ENCODE measurements at regions not wholly inside any gene's neighbourhood (a gene's known extent, or its start where the extent isn't known, plus 50 kb on each side); places are given as distances from the start of the nearest gene placed in this dataset.

- H3K36me3 ChIP-seq (ENCODE audit: control insufficient read depth, insufficient read depth, low read length): no peaks in the 10 kb centered on the region
- H3K27me3 ChIP-seq (ENCODE audit: control insufficient read depth, insufficient read depth, low read length): no peaks in the 10 kb centered on the region
- H3K9me3 ChIP-seq (ENCODE audit: control insufficient read depth, insufficient read depth, low read depth, low read length): no peaks in the 10 kb centered on the region
- peaks cover 3% of the 10 kb centered on the region; the same call in 1 of the 2 replicates for H3K4me1 ChIP-seq (ENCODE audit: control insufficient read depth, insufficient read depth, low read length)
- H3K9ac ChIP-seq (ENCODE audit: low read length): no peak overlapping the region
- no peak overlapping the region for H3K27ac ChIP-seq (ENCODE audit: low read depth, low read length)
- H3K4me3 ChIP-seq (ENCODE audit: low read depth, low read length): no peak overlapping the region
These were observed 161.1 kb downstream of the NUP210 start for GRCh38 chr3:13258986-13259514.

GRCh38 chr3:13258280-13258679 is 161.8 kb downstream of the NUP210 start:
- Histone ChIP-seq H3K27ac (ENCODE audit: low read depth, low read length) (no peak overlapping the region), H3K4me1 (ENCODE audit: control insufficient read depth, insufficient read depth, low read length) (peaks cover 3% of the 10 kb centered on the region; the same call in 1 of the 2 replicates), H3K27me3 (ENCODE audit: control insufficient read depth, insufficient read depth, low read length) (no peaks in the 10 kb centered on the region), H3K9me3 (ENCODE audit: control insufficient read depth, insufficient read depth, low read depth, low read length) (no peaks in the 10 kb centered on the region), H3K9ac (ENCODE audit: low read length) (no peak overlapping the region), H3K4me3 (ENCODE audit: low read depth, low read length) (no peak overlapping the region), H3K36me3 (ENCODE audit: control insufficient read depth, insufficient read depth, low read length) (no peaks in the 10 kb centered on the region)

DNA sequence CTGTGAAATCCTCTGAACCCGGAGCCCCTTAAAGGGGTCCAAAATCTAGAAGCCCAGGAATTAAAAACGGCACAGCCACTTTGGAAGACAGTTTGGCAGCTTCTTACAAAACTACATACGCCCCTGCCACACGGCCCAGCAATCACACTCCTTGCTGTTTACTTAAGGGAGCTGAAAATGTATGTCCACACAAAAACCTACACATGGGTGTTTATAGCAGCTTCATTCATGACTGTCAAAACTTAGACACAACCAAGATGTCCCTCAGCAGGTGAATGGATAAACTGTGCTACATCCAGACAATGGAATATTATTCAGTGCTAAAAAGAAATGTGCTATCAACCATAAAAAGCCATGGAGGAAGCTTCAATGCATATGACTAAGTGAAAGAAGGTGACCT is 162.5 kb downstream of the NUP210 start:
- H3K4me3 ChIP-seq (ENCODE audit: low read depth, low read length): no peak overlapping the region
- H3K4me1 ChIP-seq (ENCODE audit: control insufficient read depth, insufficient read depth, low read length): no peaks in the 10 kb centered on the region
- H3K36me3 ChIP-seq (ENCODE audit: control insufficient read depth, insufficient read depth, low read length): no peaks in the 10 kb centered on the region
- no peak overlapping the region for H3K27ac ChIP-seq (ENCODE audit: low read depth, low read length)
- no peaks in the 10 kb centered on the region for H3K9me3 ChIP-seq (ENCODE audit: control insufficient read depth, insufficient read depth, low read depth, low read length)
- no peak overlapping the region for H3K9ac ChIP-seq (ENCODE audit: low read length)
- H3K27me3 ChIP-seq (ENCODE audit: control insufficient read depth, insufficient read depth, low read length): no peaks in the 10 kb centered on the region

DNA sequence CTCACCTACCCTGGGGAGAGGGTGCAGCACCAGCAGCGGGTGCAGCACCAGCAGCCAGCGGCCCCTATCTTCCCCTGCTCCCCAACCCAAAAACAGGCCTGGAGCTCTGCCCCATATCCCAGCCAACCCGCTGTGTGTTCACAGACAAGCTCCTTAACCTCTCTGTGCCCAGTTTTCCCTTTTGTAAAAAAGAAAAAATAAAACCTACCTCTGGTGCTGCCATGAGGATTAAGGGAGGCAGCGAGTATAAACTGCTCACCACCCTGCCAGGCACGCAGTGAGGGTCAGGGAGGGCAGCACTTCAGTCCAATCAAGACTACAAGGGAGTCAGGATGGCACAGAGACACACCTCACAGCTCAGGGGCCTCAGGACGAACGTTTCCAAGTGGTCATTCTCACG is 163.3 kb downstream of the NUP210 start:
- Histone ChIP-seq H3K27ac (ENCODE audit: low read depth, low read length) (no peak overlapping the region), H3K9ac (ENCODE audit: low read length) (no peak overlapping the region), H3K27me3 (ENCODE audit: control insufficient read depth, insufficient read depth, low read length) (no peaks in the 10 kb centered on the region), H3K36me3 (ENCODE audit: control insufficient read depth, insufficient read depth, low read length) (no peaks in the 10 kb centered on the region), H3K4me3 (ENCODE audit: low read depth, low read length) (no peak overlapping the region), H3K9me3 (ENCODE audit: control insufficient read depth, insufficient read depth, low read depth, low read length) (no peaks in the 10 kb centered on the region), H3K4me1 (ENCODE audit: control insufficient read depth, insufficient read depth, low read length) (no peaks in the 10 kb centered on the region)

GRCh38 chr3:13254028-13254951 is 165.8 kb downstream of the NUP210 start:
- no peaks in the 10 kb centered on the region for H3K4me1 ChIP-seq (ENCODE audit: control insufficient read depth, insufficient read depth, low read length)
- H3K9me3 ChIP-seq (ENCODE audit: control insufficient read depth, insufficient read depth, low read depth, low read length): no peaks in the 10 kb centered on the region
- H3K27me3 ChIP-seq (ENCODE audit: control insufficient read depth, insufficient read depth, low read length): no peaks in the 10 kb centered on the region

GRCh38 chr3:13253208-13253937 is 166.7 kb downstream of the NUP210 start:
- Histone ChIP-seq H3K36me3 (ENCODE audit: control insufficient read depth, insufficient read depth, low read length) (no peaks in the 10 kb centered on the region), H3K27ac (ENCODE audit: low read depth, low read length) (no peak overlapping the region), H3K9ac (ENCODE audit: low read length) (no peak overlapping the region), H3K4me3 (ENCODE audit: low read depth, low read length) (no peak overlapping the region), H3K27me3 (ENCODE audit: control insufficient read depth, insufficient read depth, low read length) (no peaks in the 10 kb centered on the region), H3K9me3 (ENCODE audit: control insufficient read depth, insufficient read depth, low read depth, low read length) (no peaks in the 10 kb centered on the region), H3K4me1 (ENCODE audit: control insufficient read depth, insufficient read depth, low read length) (no peaks in the 10 kb centered on the region)

More at GRCh38 chr3:13254028-13254951, 165.8 kb downstream of the NUP210 start:
- H3K27ac ChIP-seq (ENCODE audit: low read depth, low read length): no peak overlapping the region
- H3K9ac ChIP-seq (ENCODE audit: low read length): no peak overlapping the region
- H3K4me3 ChIP-seq (ENCODE audit: low read depth, low read length): no peak overlapping the region
- H3K36me3 ChIP-seq (ENCODE audit: control insufficient read depth, insufficient read depth, low read length): no peaks in the 10 kb centered on the region

DNA sequence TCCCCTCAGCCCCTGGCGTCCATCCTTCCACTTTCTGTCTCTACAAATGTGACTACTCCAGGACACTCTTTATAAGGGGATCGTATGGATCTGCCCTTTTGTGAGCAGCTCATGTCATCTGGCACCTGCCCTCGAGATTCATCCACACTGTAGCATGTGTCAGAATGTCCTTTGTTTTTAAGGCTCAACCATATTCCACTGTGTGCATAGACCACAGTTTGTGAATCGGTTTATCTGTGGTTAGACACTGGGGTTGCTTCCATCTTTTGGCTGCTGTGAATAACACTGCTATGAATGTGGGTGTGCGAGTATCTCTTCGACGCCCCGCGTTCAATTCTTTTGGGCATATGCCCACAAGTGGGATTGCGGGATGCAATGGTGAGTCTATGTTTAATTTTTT is 167.9 kb downstream of the NUP210 start:
- Histone ChIP-seq H3K27me3 (ENCODE audit: control insufficient read depth, insufficient read depth, low read length) (no peaks in the 10 kb centered on the region), H3K9me3 (ENCODE audit: control insufficient read depth, insufficient read depth, low read depth, low read length) (no peaks in the 10 kb centered on the region), H3K36me3 (ENCODE audit: control insufficient read depth, insufficient read depth, low read length) (no peaks in the 10 kb centered on the region), H3K4me1 (ENCODE audit: control insufficient read depth, insufficient read depth, low read length) (no peaks in the 10 kb centered on the region), H3K9ac (ENCODE audit: low read length) (no peak overlapping the region), H3K4me3 (ENCODE audit: low read depth, low read length) (no peak overlapping the region), H3K27ac (ENCODE audit: low read depth, low read length) (no peak overlapping the region)

- no peak overlapping the region for H3K9ac ChIP-seq (ENCODE audit: low read length)
- H3K4me1 ChIP-seq (ENCODE audit: control insufficient read depth, insufficient read depth, low read length): no peaks in the 10 kb centered on the region
- H3K36me3 ChIP-seq (ENCODE audit: control insufficient read depth, insufficient read depth, low read length): no peaks in the 10 kb centered on the region
- no peaks in the 10 kb centered on the region for H3K27me3 ChIP-seq (ENCODE audit: control insufficient read depth, insufficient read depth, low read length)
- no peak overlapping the region for H3K27ac ChIP-seq (ENCODE audit: low read depth, low read length)
- no peaks in the 10 kb centered on the region for H3K9me3 ChIP-seq (ENCODE audit: control insufficient read depth, insufficient read depth, low read depth, low read length)
- H3K4me3 ChIP-seq (ENCODE audit: low read depth, low read length): no peak overlapping the region
These were observed 168.8 kb downstream of the NUP210 start for GRCh38 chr3:13251166-13251903.

DNA sequence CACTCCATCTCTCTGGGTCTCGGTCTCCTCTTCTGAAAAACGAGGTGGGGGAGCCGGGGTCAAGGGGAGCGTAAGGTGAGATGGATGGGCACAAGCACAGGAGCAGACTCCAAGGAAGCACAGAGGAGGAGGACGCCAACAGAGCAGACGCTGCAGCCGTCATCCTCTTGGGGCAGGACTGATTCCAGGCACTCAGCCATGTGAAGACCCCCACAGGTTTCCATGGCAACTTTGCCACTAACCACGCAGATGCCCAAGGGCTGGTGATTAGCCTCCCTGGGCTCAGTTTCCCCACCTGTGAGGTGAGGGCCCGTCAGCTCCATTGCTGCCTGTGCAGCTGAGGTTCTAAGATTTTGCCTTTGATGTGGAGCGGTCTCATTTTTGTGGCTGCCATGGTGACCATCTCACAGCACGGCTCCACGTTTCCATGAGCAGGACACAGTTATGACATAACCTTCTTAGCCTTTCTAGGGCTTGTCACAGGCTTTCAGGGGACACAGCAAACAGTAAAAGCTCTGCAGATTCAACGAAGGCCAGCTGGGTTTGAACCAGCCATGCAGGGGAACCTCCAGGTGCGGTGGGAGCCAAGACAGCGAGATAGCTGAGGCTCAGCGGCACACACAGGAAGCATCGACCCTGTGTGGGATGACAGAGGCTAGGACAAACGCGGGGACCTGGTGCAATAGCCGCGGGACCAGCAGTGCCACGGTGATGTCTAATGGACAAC is 170.3 kb downstream of the NUP210 start:
- Histone ChIP-seq H3K27me3 (ENCODE audit: control insufficient read depth, insufficient read depth, low read length) (no peaks in the 10 kb centered on the region), H3K4me1 (ENCODE audit: control insufficient read depth, insufficient read depth, low read length) (no peaks in the 10 kb centered on the region), H3K36me3 (ENCODE audit: control insufficient read depth, insufficient read depth, low read length) (no peaks in the 10 kb centered on the region), H3K4me3 (ENCODE audit: low read depth, low read length) (no peak overlapping the region), H3K27ac (ENCODE audit: low read depth, low read length) (no peak overlapping the region), H3K9me3 (ENCODE audit: control insufficient read depth, insufficient read depth, low read depth, low read length) (no peaks in the 10 kb centered on the region), H3K9ac (ENCODE audit: low read length) (no peak overlapping the region)

- H3K9ac ChIP-seq (ENCODE audit: low read length): no peak overlapping the region
- no peak overlapping the region for H3K27ac ChIP-seq (ENCODE audit: low read depth, low read length)
- H3K27me3 ChIP-seq (ENCODE audit: control insufficient read depth, insufficient read depth, low read length): no peaks in the 10 kb centered on the region
- H3K9me3 ChIP-seq (ENCODE audit: control insufficient read depth, insufficient read depth, low read depth, low read length): no peaks in the 10 kb centered on the region
- H3K36me3 ChIP-seq (ENCODE audit: control insufficient read depth, insufficient read depth, low read length): no peaks in the 10 kb centered on the region
- H3K4me3 ChIP-seq (ENCODE audit: low read depth, low read length): no peak overlapping the region
- no peaks in the 10 kb centered on the region for H3K4me1 ChIP-seq (ENCODE audit: control insufficient read depth, insufficient read depth, low read length)
These were observed 171.5 kb downstream of the NUP210 start for GRCh38 chr3:13248640-13249039.
